Daoy (cell line): ENCODE measurements at regions not wholly inside any gene's neighbourhood (a gene's known extent, or its start where the extent isn't known, plus 50 kb on each side); places are given as distances from the start of the nearest gene placed in this dataset.
"Not testable (repeated sequence)": the region's sequence is repeated elsewhere in the genome, so short reads cannot be mapped to it uniquely, and the experiment has no call there.

ENCODE experiments used
- DNase-seq: peaks from one replicate; pipeline ENCODE4 v3.0.0-alpha.2; 2015; ENCODE audit warnings: low read depth

DNA sequence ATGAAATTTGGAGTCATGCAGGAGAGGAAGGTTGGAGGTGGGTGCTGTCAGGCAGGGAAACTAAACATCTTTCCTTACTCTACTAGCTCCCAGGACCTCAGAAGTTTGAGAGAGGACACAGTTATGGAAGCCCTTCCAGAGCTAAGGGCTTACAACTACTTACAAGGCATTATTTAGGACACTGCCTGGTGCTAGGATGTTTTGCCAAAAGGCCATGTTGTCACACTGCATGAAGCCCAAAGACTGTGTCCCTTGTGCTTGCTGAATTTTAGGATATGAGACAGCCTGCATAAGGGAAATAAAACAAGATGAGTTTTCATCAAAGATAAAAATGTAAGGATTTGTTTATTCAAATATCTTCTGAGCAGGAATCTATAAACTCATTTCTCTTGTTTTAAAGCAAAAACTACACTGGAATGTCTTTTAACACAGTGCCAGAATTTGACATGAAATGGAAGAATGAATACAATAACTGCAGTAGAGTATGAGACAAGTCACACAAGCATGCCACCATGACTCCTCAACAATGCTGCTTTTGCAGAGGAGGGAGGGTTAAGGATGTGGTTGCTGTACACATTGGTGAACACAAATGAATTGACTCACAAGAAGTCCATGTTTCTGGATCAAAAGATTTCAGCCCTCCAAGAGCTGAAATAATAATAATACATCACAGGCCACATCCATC lies 258.4 kb downstream of the SPRY2 start:
- DNase-seq: peak; percentile 60

GRCh38 chr13:80074811-80075210 lies 266.1 kb downstream of the SPRY2 start:
- DNase-seq: no peak

DNA sequence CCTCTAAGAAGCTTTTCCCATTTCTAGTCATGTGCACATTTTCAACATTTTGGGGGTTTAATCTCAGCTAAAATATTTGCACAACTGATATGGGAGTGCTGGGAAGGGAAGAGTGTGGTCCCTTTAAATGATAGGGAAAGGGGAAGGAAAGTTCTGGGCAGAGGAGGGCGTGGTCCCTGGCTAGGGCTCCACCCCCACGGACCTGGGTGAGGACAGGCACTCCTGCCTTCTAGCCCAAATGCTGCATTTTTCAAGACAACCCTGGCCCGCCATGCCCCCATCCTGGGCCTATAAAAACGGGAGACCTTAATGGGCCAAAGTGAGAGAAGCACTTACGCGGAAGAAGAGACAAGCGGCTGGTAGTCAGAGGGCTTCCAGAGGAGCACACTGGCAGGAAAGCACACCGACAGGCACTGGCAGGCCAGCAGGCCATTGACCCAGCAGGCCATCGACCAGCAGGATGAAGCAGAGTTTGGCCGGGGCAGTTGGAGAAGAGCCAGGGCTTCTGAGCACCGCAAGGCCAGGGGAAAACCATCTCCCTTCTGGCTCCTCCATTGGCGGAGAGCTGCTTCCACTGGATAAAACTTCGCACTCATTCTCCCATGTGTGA lies 266.7 kb downstream of the SPRY2 start:
- no peak for DNase-seq

DNA sequence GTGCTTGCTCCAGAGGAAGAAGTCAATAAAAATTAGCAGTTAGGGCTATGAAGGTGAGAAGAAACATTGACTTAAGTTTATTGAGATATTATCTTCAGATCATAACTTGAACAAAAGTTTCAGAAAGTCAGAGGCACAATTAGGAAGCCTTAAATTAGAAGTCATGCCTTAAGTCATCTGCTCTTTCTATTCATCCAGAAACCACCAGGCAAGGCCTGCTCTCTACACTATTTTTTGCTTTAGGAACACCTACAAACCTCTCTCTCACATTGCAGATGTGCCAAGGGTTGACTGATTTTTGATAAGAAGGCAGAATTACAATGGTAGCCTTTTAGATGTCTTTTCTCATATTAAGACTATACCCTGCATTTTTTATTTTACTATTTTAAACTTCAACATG lies 268.7 kb downstream of the SPRY2 start:
- DNase-seq: no peak

DNA sequence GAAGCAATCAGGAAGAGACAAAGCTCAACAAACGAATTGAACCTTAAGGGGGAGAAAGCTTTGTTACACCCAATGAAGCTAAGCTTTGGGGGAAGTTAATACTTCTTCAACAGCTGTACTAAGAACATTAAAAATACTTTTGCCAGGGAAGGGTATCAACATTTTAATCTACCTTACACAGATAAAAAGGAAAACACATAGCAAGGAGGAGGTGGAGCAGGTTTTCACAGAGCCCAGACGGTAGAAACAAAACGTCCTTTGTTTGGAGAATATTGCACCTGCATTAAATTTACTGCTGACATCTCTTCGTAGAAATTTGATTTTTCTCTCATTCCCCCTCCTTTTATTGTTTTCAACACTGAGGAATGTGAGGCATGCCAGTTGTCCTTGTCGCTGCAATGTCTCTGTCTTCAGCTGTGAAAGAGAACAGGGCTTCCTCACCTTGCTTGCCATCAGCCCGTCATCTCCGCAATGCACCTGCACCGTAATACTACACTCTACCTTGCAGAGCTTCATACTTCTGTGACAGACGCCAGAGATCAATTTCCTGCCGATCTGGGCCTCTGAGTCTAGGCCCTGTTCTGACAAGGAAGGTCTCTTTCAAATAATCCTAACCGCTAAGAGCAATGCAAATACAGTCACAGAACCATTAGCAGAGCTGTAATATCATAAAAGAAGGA lies 270.8 kb downstream of the SPRY2 start:
- DNase-seq: no peak

DNA sequence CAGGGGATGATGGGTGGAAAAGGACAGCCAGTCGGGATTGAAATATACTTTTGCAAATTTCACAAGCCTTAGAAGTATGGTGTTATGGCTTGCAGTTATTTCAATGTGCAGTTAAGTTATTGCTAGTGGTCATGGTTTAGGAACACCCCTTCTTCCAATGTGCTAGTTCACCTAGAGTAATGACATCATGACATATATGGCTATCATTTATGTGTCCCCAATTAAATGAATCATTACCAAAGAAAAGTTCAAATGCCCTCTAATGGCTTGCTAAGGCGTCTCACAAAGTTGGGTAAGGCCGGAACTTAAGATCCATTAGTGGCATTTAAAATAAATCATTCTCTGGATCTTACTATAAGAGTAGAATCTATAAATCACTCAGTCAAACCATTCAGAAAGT lies 271.6 kb downstream of the SPRY2 start:
- DNase-seq: no peak

GRCh38 chr13:80065996-80066395 lies 274.9 kb downstream of the SPRY2 start:
- no peak for DNase-seq

DNA sequence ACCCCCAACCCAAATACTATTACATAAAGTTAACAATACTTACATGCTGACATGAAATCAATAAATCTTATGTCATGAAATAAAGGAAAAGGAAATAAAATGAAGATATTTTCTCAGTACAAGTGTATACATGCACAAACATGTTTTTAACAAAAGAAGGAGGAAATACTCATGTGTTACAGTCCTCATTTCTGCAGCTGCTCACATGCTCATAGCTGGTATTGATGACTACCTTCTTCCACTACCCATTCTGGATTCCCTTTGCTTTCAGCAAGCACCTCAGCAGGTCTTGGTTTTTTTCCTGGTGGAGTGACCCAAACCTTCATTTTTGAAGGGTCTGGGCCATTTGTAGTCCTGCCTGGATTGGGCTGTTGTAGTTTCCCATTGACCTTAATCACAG lies 278.5 kb downstream of the SPRY2 start:
- DNase-seq: not testable (repeated sequence)

GRCh38 chr13:80059789-80060188 lies 281.1 kb downstream of the SPRY2 start:
- no peak for DNase-seq

GRCh38 chr13:80058626-80059025 lies 282.3 kb downstream of the SPRY2 start:
- no peak for DNase-seq

DNA sequence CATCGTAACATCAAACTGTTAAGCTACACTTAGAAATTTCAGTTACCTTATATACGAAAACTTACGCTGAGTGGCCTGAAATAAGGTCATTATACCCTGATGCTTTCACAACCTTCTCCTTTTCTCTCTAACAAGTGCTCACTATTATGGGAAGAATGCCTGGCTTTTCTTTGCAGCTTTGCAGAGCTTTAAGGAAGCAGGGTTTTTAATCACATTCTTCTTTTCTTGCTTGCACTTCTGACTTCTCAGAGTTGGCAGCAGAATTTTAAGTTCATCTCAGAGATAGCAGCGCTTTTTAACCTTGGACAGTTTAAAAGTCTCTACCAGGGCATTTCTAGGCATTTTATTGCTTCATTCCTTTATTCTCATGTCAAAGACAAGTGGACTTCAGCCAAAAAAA lies 285.1 kb downstream of the SPRY2 start:
- no peak for DNase-seq

GRCh38 chr13:80054806-80055205 lies 286.1 kb downstream of the SPRY2 start:
- peak; percentile 8 for DNase-seq

GRCh38 chr13:80052286-80052685 lies 288.6 kb downstream of the SPRY2 start:
- no peak for DNase-seq

DNA sequence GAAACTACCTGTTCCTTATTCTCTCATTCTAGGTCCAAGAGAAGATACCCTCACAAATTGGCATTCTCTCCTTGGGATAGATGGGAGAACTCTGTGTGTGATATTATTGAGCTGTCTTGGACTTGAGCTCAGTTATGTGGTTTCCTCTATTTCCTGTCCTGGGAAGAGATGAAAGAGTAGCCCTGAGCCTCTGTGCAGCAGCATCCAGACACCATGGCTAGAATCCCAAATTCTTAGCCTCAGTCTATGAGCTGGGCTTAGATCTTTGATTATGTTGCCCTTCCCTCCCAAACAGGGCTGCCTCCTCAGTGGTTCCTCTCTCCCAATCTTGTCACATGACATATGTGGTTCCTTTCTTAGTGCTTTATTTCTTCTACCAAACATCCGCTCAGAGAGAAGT lies 290.7 kb downstream of the SPRY2 start:
- DNase-seq: peak; percentile 11

- DNase-seq: peak; percentile 92
These were observed 292.1 kb downstream of the SPRY2 start for GRCh38 chr13:80048802-80049201.

DNA sequence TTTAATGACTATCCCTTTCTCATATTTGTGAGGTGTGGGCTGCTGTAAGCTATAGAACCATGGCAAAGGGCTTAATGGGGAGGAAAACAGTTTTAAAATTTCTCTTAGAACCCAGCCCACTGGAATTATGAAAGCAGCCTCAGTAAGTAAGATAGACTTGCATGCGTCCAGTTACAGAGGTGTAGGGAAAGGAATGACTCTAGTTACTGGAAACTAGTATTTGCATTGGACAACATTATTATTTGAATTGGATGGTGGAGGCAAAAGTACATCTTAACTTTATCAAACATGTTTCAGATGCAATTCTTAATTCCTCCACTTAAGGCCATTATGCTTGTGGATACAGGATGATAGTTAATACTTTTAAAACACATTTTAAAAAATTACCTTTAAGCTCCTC lies 292.9 kb downstream of the SPRY2 start:
- no peak for DNase-seq

DNA sequence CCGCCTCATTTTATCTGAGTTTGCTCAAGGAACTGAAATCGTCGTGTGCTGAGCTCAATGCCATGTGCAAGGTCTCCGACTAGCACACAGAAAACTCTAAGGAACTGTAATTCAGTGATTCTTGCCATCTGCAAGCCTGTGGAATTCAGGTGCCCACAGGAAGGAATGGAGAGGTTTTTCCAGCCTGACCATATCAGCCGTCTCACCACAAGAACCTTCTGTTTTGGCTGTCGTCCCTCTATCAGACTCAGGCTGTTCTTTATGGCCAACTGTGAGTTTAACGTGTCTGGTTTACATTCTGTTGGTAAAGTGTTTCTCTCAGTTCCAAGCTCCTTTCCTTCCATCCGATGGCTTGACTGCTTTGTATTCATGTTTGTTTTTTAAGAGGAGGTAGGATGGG lies 293.5 kb downstream of the SPRY2 start:
- peak; percentile 75 for DNase-seq

DNA sequence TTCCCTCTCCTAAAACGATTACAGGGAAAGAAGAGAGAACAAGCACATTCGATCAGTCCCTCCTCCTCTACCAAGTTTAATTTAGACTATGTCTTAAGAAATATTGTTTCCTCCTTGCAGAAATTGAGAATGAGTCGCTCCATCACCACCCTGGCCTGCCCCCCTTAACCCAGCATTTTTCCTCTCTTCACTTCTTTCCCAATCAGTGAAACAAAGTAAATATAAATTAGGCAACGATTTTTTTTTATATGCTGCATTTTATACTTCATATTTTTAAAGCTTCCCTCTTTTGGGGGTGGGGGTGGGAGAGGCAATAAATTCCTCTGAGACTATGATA lies 300.0 kb downstream of the SPRY2 start:
- DNase-seq: no peak

DNA sequence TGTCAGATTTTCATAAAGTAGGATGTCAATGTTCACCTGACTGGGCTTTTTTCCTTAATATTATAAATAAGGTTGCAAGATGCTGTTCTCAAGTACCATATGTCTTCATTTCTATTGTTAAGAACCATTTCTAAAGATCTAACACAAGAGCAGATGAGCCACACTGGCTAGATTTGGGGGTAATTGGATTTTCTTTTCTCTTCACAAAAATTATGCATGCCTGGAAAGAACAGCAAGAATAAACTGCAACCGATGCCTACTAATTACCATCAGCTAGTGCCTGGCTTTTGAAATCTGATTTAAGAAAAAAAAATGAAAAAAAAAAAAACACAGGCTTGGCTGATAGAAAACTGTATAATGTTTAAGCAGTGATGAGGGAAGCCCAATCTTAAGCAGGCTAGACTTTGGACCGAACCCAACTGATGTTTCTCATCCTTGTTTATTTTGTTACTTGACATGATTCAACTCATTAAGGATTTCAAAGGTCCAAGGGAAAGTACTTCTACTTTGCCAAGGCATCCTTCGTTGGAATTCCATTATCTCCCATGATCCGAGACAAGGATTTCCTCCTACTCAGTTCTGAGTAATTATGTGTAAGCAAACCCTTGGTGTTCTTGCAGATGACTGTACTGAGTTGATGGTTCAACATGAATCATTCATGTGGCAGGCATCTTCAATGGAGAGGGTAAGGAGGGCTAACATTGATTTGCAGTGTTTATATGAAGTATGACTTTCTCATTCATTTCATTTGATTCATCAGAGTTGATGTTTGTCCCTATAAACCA lies 300.5 kb downstream of the SPRY2 start:
- peak; percentile 90 for DNase-seq

DNA sequence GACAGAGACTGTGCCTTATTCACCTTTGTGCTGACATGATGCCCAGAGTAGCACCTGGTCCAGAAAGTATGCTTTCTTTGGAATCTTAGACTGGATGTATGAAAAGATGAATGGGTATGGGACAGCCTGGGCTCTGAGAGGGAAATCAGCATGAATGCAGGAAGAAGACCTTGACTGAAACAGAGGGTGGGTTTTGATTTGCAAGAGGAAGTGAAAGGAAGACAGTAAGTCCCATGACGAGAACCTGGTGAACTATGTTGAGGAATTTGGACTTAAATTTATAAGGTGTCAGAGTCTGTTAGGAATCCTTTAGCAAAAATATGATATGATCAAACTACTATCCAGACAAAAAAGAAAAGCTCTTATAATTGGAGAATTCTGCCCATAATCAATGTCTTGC lies 301.9 kb downstream of the SPRY2 start:
- DNase-seq: no peak

DNA sequence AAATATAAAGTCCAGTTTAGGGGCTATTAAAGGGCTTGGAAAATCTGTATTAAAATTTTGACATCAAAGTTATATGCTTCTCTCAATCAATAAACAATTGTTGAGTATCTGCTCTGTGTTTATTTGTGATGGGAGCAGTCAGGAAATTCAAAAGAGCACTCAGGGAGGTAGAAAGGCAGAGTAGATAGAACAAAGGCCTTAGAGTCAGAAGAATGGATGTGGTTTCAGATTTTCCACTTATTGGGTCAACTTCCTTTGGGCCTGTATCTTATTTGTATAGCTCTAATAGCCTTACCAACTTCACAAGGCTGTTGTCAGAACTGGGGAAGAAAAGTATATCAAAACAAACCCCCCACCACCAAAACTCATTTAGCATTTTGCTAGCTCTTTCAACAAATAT lies 302.6 kb downstream of the SPRY2 start:
- no peak for DNase-seq

- DNase-seq: peak; percentile 83
These were observed 303.4 kb downstream of the SPRY2 start for GRCh38 chr13:80037505-80037888.
